Small intestine (tissue), 7 donors: ENCODE measurements at regions not wholly inside any gene's neighbourhood (a gene's known extent, or its start where the extent isn't known, plus 50 kb on each side); places are given as distances from the start of the nearest gene placed in this dataset.
"Not testable (repeated sequence)": the region's sequence is repeated elsewhere in the genome, so short reads cannot be mapped to it uniquely, and the experiment has no call there.

ENCODE experiments used
- DNase-seq, 2 donors: peaks; one replicate each; pipeline versions ENCODE4 v3.0.0 to v3.0.0-alpha.2; 2013
- FAIRE-seq: peaks from 2 replicates; lab custom pipeline; 2012; peaks lifted over from hg19 to GRCh38; lab: Jason Lieb, UNC
- H3K27ac ChIP-seq, 3 donors: one replicate each; pipeline ENCODE4 v1.5.1; 2013; ENCODE audit warnings: low read length in 2 of 3, mild to moderate bottlenecking in 2 of 3, control low read depth in 1 of 3, inconsistent platforms in 1 of 3, low read depth in 1 of 3, moderate library complexity in 1 of 3
- H3K27me3 ChIP-seq, 3 donors: one replicate each; pipeline ENCODE4 v1.6.1; 2013; ENCODE audit warnings: low read length in 3 of 3, inconsistent platforms in 1 of 3; ENCODE audit not compliant: control insufficient read depth in 3 of 3, insufficient read depth in 3 of 3
- H3K36me3 ChIP-seq, 3 donors: one replicate each; pipeline ENCODE4 v1.6.1; 2013; ENCODE audit warnings: low read length in 3 of 3, inconsistent platforms in 1 of 3, low read depth in 1 of 3, mild to moderate bottlenecking in 1 of 3, moderate library complexity in 1 of 3; ENCODE audit not compliant: control insufficient read depth in 3 of 3, insufficient read depth in 2 of 3
- H3K4me1 ChIP-seq, 3 donors: one replicate each; pipeline ENCODE4 v1.6.1; 2013; ENCODE audit warnings: low read length in 2 of 3, inconsistent platforms in 1 of 3, low read depth in 1 of 3, mild to moderate bottlenecking in 1 of 3, moderate library complexity in 1 of 3; ENCODE audit not compliant: control insufficient read depth in 3 of 3, insufficient read depth in 2 of 3
- H3K4me3 ChIP-seq, 3 donors: one replicate each; pipeline ENCODE4 v1.5.1; 2013; ENCODE audit warnings: low read length in 3 of 3, control low read depth in 1 of 3, inconsistent platforms in 1 of 3, low read depth in 1 of 3, mild to moderate bottlenecking in 1 of 3, moderate library complexity in 1 of 3
- H3K9me3 ChIP-seq, 2 donors: one replicate each; pipeline ENCODE4 v1.6.1; 2013; ENCODE audit warnings: low read depth in 1 of 2, low read length in 1 of 2; ENCODE audit not compliant: control insufficient read depth in 2 of 2, insufficient read depth in 1 of 2
- WGBS, 3 donors: extraction: QIAGEN DNeasy Blood & Tissue Kit; methylation state at CpG; one replicate each; pipeline ENCODE4 v1.1.7; 2013; 5-methylcytosine and 5-hydroxymethylcytosine counted together
- donor health status: healthy with polysubstance abuse.
- donor health status: control.
- donor health status: control.
- donor health status: Bipolar disorder and iron deficiency.
- donor health status: healthy.

- H3K27me3 ChIP-seq, DNase-seq, H3K27ac ChIP-seq, FAIRE-seq, H3K4me3 ChIP-seq, H3K4me1 ChIP-seq, H3K36me3 ChIP-seq: not testable (repeated sequence)
- peaks cover 0 to 22% of the 10 kb centered on the region in 2 donors for H3K9me3 ChIP-seq
- 62 to 76% (median 67%) methylated on average over 5 of the region's 5 CpGs for WGBS, 3 donors
Measured at GRCh38 chr12:60603475-60603874, 1007.6 kb downstream of the SLC16A7 start.

GRCh38 chr12:60616400-60616799, 1020.6 kb downstream of the SLC16A7 start:
- Histone ChIP-seq H3K27me3 (no peaks in the 10 kb centered on the region), H3K27ac (no peak overlapping the region), H3K9me3 (peaks cover 0 to 35% of the 10 kb centered on the region in 2 donors), H3K4me1 (no peaks in the 10 kb centered on the region), H3K4me3 (no peak overlapping the region), H3K36me3 (no peaks in the 10 kb centered on the region)
- FAIRE-seq (no peak), DNase-seq (no peak)

- WGBS, 3 donors: 42 to 52% (median 49%) methylated on average over 1 of the region's 1 CpG
- no peak for FAIRE-seq
- no peak for DNase-seq
Measured at GRCh38 chr12:60630796-60631195, 1035.0 kb downstream of the SLC16A7 start.

GRCh38 chr12:60644076-60644475, 1048.2 kb downstream of the SLC16A7 start:
- FAIRE-seq: no peak
- Histone ChIP-seq H3K9me3 (peaks cover 0 to 36% of the 10 kb centered on the region in 2 donors), H3K36me3 (no peaks in the 10 kb centered on the region), H3K27ac (no peak overlapping the region), H3K4me3 (no peak overlapping the region), H3K4me1 (no peaks in the 10 kb centered on the region), H3K27me3 (no peaks in the 10 kb centered on the region)
- DNase-seq: no peak
- WGBS, 3 donors: 19 to 57% (median 21%) methylated on average over 1 of the region's 1 CpG

More at GRCh38 chr12:60630796-60631195, 1035.0 kb downstream of the SLC16A7 start:
- H3K27me3 ChIP-seq: no peaks in the 10 kb centered on the region
- no peaks in the 10 kb centered on the region for H3K4me1 ChIP-seq
- H3K9me3 ChIP-seq: no peaks in the 10 kb centered on the region
- no peak overlapping the region for H3K4me3 ChIP-seq
- H3K27ac ChIP-seq: no peak overlapping the region
- H3K36me3 ChIP-seq: no peaks in the 10 kb centered on the region

- 50 to 78% (median 73%) methylated on average over 5 of the region's 5 CpGs for WGBS, 3 donors
- DNase-seq: no peak
- Histone ChIP-seq H3K4me3 (no peak overlapping the region), H3K36me3 (no peaks in the 10 kb centered on the region), H3K27ac (no peak overlapping the region), H3K9me3 (no peaks in the 10 kb centered on the region), H3K4me1 (no peaks in the 10 kb centered on the region), H3K27me3 (no peaks in the 10 kb centered on the region)
- FAIRE-seq: no peak
Measured at GRCh38 chr12:60666895-60667294, 1071.1 kb downstream of the SLC16A7 start.

- Histone ChIP-seq H3K36me3 (no peaks in the 10 kb centered on the region), H3K4me3 (no peak overlapping the region), H3K9me3 (peaks cover 2 to 13% of the 10 kb centered on the region in 2 donors), H3K4me1 (no peaks in the 10 kb centered on the region), H3K27ac (no peak overlapping the region), H3K27me3 (no peaks in the 10 kb centered on the region)
- DNase-seq (no peak), FAIRE-seq (no peak)
- 53 to 69% (median 65%) methylated on average over 3 of the region's 3 CpGs for WGBS, 3 donors
Measured at GRCh38 chr12:60672949-60673348, 1077.1 kb downstream of the SLC16A7 start.

- FAIRE-seq: no peak
- WGBS, 3 donors: 74 to 89% (median 77%) methylated on average over 12 of the region's 12 CpGs
- H3K27ac ChIP-seq: no peak overlapping the region
- no peak overlapping the region for H3K4me3 ChIP-seq
- no peaks in the 10 kb centered on the region for H3K4me1 ChIP-seq
- DNase-seq: no peak
- H3K9me3 ChIP-seq: peaks cover 3 to 10% of the 10 kb centered on the region in 2 donors
- H3K36me3 ChIP-seq: no peaks in the 10 kb centered on the region
- no peaks in the 10 kb centered on the region for H3K27me3 ChIP-seq
Measured at GRCh38 chr12:60684988-60685655, 1089.3 kb downstream of the SLC16A7 start.

GRCh38 chr12:60689137-60689536, 1093.3 kb downstream of the SLC16A7 start:
- FAIRE-seq: no peak
- peaks cover 2 to 3% of the 10 kb centered on the region in 2 donors for H3K9me3 ChIP-seq
- H3K27me3 ChIP-seq: no peaks in the 10 kb centered on the region

More at GRCh38 chr12:60689137-60689536, 1093.3 kb downstream of the SLC16A7 start:
- Histone ChIP-seq H3K4me1 (no peaks in the 10 kb centered on the region), H3K4me3 (no peak overlapping the region), H3K27ac (no peak overlapping the region), H3K36me3 (no peaks in the 10 kb centered on the region)
- DNase-seq: no peak
